Left hindlimb (tissue), 1 donor: ENCODE measurements at regions not wholly inside any gene's neighbourhood (a gene's known extent, or its start where the extent isn't known, plus 50 kb on each side); places are given as distances from the start of the nearest gene placed in this dataset.

Source experiments
- DNase-seq: peaks from one replicate; pipeline ENCODE4 v3.0.0-alpha.2; 2018

DNA sequence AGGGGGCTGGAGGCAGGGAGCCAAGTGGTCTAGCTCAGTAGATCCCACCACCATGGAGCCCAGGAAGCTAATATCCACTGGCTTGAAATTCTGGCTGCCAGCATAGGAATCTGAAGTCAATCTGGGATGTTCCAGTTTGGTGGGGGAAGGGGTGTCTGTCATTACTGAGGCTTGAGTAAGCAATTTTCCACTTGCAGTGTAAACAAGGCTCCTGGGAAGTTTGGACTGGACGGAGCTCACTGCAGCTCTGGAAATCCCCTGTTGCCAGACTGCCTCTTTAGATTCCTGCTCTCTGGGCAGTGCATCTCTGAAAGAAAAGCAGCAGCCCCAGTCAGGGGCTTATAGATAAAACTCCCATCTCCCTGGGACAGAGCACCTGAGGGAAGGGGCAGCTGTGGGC is 349.2 kb upstream of the KLHL1 start:
- no peak for DNase-seq

- no peak for DNase-seq
Observed at GRCh38 chr13:70448820-70449219, 340.6 kb upstream of the KLHL1 start.

DNA sequence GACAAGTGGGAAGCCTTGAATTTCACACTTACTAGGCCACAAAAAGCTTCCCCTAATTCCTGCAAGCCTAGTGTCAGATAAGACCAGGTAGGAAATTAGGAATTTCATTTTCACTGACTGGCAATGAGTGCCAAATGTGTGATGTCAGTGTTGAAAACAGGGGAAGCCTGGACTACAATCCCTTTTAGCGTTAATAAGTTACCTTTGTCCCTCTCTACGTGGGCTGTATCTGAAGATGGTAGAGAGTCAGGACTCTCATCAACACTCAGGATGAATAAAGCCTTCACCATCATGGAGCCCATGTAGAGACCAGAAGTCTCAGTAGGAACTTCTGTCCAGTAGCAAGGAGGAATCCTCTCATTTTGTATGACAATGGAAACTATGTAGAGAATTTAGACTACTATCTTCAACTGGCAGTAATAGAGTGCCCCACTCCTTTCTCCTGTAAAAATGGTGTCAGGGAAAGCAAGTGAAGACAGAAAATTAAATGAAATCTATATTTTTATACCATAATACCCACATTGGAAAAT is 324.1 kb upstream of the KLHL1 start:
- no peak for DNase-seq

GRCh38 chr13:70430256-70430655 is 322.0 kb upstream of the KLHL1 start:
- DNase-seq: no peak

DNA sequence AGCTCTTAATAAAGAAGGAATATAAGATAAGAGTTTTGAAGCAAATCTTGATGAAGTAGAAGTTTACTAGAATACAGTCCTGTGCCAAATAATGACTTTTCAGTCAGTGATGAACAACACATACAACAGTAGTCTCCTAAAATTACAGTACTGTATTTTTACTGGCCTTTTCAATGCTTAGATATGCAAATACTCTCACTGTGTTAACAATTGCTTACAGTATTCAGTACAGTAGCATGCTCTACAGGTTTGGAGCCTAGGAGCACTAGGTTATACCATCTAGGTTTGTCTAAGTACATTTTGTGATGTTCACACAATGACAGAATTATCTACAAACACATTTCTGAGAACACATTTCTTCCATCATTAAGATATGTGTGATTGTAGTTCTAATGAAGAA is 316.7 kb upstream of the KLHL1 start:
- DNase-seq: no peak

GRCh38 chr13:70424428-70424827 is 316.2 kb upstream of the KLHL1 start:
- no peak for DNase-seq

DNA sequence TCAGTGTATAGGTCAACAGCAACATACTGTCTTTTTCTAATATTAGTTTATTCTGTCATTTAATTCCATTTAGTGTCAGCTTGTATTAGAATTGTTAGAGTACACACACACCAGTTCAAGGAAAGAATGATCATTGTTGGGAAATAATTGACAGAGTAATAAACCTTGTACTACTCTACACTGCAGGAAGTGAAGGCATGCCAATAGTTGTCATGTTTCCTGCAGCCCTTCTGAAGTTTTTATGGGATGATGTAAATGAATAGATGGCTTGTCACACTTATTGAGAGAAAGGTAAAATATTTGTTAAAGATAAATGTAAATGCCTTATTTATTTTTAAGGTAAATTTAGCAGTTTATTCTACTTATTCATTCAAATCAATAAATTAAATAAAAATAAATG is 306.9 kb upstream of the KLHL1 start:
- no peak for DNase-seq

GRCh38 chr13:70408865-70409264 is 300.6 kb upstream of the KLHL1 start:
- DNase-seq: no peak

GRCh38 chr13:70407486-70407885 is 299.2 kb upstream of the KLHL1 start:
- no peak for DNase-seq

DNA sequence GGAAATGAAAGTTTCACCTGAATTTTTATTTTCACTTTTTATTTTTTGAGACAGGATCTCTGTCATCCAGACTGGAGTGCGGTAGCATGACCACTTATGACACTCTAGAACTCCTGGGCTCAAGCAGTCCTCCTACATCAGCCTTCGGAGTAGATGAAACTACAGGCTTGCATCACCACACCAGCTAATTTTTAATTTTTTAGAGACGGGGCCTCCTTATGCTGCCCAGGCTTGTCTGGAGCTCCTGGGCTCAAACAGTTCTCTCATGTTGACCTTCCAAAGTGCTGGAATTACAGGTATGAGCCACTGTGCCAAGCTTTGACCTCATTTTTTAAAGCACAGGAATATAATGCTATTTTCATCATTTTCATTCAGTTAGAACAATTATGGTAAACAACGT is 297.0 kb upstream of the KLHL1 start:
- no peak for DNase-seq

DNA sequence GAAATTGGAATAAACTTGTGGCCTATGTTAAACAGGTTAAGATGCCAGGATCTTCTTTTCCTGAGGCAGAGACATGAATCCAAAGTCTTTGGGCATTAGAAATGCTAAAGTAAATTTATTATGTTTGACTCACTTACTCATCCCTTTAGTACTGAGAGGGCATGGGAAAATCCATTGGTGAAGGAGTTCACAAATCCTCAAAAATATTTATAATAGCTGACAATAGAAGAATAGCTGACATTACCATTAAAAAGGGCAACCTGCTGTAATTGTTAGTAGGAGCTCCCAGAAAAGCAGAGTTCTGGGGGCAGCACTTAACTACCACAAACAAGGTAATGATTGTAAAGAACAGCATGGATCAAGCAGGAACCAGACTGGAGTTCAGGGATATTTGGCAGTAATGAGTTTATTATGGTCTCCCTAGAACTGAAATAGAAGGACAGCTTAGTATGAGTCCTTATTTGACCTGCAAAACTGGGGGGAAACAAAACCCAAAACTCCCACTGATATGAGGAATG is 285.8 kb upstream of the KLHL1 start:
- DNase-seq: no peak

GRCh38 chr13:70391678-70392077 is 283.4 kb upstream of the KLHL1 start:
- no peak for DNase-seq

DNA sequence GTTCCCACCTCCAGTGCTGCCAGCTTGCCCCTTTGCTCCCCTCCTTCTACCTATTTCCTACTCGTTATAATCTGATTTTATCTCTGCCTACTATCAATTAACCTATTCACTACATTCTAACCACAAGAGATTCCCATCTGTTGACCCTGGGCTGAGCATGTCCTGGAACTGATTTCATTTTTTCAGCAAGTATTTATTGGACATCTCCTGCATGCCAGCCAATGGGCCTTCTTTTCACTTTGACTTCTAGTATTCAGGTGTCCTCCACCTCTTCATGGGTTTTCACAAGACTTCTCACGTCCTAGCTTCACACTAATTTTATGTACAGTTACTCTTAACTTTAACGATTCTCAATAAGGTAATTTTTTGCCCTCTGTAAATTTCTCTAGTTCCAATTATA is 282.7 kb upstream of the KLHL1 start:
- no peak for DNase-seq

DNA sequence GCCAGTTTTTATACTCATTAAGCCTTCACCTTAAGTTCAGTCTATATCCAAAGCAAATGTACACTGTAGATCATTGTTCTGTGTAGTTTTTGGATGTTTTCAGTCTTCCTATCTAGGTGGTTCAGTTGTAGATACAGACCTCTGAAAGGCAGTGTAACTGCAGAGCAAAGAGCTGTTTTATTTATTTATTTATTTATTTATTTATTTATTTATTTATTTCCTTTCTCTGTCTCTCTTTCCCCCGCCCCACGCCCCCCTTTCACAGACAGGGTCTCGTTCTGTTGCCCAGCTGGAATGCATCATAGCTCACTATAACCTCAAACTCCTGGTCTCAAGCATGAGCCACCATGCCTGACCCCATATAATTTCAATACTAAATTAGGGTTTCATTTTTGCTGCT is 281.8 kb upstream of the KLHL1 start:
- no peak for DNase-seq

- DNase-seq: no peak
Observed at GRCh38 chr13:70388935-70389334, 280.7 kb upstream of the KLHL1 start.

- no peak for DNase-seq
Observed at GRCh38 chr13:70386919-70387318, 278.7 kb upstream of the KLHL1 start.

DNA sequence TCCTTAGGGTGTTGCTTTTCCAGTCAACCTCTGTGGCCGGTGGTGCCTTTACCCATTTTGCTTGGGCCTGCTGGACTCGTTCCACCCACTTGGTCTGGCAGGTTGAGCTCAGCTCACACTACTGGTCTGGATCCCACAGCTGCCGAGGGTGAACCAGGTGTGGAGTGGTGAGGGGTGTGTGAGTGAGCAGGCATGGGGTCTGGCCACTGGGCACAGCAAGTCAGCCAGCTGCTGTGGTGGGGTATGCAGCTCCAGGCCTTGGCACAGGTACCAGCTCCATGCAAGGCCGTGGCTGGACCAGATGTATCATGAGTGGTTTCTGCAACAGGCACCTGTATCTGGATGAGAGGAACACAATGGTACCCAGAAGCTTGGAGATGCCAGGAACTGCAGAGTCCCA is 277.6 kb upstream of the KLHL1 start:
- no peak for DNase-seq

GRCh38 chr13:70384156-70384555 is 275.9 kb upstream of the KLHL1 start:
- no peak for DNase-seq

DNA sequence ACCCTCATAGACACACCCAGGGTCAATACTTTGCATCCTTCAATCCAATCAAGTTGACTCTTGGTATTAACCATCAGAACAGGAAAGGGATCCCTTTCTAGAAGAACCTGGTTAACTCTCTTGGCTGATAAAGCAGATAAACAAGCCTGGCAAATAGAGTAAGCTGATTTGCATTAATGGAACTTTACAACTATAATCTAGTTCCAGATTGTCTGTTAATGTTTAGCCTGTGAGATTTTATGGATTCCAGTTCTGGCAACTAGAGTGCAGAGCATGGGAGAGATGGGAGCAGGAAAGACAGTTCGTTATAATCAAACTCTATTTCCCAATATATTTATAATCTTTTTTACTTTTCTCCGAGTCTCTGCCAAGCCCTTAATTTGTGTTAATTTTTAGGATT is 272.6 kb upstream of the KLHL1 start:
- no peak for DNase-seq

DNA sequence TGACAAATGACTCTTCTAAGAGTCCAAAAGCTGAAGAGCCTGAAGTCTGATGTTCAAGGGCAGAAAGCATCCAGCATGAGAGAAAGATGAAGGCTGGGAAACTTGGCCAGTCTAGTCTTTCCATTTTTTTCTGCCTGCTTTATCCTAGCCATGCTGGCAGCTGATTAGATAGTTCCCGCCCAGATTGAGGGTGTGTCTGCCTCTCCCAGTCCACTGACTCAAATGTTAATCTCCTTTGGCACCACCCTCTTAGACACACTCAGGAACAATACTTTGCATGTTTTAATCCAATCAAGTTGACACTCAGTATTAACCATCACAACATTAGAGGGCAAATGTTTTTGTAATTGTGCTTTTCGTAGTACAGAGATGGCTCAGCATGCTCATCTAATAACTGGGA is 267.5 kb upstream of the KLHL1 start:
- no peak for DNase-seq

GRCh38 chr13:70370924-70371323 is 262.7 kb upstream of the KLHL1 start:
- DNase-seq: no peak

GRCh38 chr13:70366720-70367119 is 258.5 kb upstream of the KLHL1 start:
- no peak for DNase-seq

- DNase-seq: no peak
Observed at GRCh38 chr13:70363991-70364390, 255.7 kb upstream of the KLHL1 start.

GRCh38 chr13:70362820-70363570 is 254.7 kb upstream of the KLHL1 start:
- no peak for DNase-seq

GRCh38 chr13:70357031-70357430 is 248.8 kb upstream of the KLHL1 start:
- no peak for DNase-seq
